HCT116 (cell line): ENCODE measurements at regions not wholly inside any gene's neighbourhood (a gene's known extent, or its start where the extent isn't known, plus 50 kb on each side); places are given as distances from the start of the nearest gene placed in this dataset.

Experiments
- TCF7L2 ChIP-seq: IDR thresholded peaks from 2 replicates; pipeline ENCODE4 v1.7.0; 2011; ENCODE audit warnings: borderline replicate concordance, inconsistent platforms; ENCODE audit not compliant: insufficient read depth, insufficient read length; ENCODE audit errors: extremely low read depth
- TF ChIP-seq, protein P1 (sequence below), 3 experiments: fragments of 200-600 bp in 1 of 3; sonication (generic) in 1 of 3; IDR thresholded peaks in 2 of 3; conservative IDR thresholded peaks in 1 of 3; 2 replicates each; pipeline ENCODE4 v1.5.1; 2012 to 2017; ENCODE audit warnings: low read depth in 2 of 3, low read length in 2 of 3, antibody characterized with exemption in 1 of 3, borderline replicate concordance in 1 of 3, control low read depth in 1 of 3, mild to moderate bottlenecking in 1 of 3, mixed read lengths in 1 of 3, mixed run types in 1 of 3, moderate library complexity in 1 of 3; ENCODE audit not compliant: insufficient read depth in 1 of 3

DNA sequence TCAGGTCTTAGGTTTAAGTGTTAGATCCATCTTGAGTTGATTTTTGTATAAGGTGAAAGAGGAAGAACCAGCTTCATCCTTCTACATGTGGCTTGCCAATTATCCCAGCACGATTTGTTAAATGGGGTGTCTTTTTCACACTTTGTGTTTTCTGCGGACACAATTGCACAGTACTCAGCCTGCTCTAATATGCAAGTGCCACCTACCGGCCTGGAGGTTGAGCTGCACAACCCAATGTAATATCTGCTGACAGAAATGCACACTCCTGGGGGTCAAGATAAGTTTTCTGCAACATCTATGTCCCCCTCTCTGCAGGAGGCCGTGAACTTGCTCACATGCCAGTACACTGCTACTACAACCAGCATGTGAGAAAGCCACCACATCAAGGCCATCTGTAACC is 791.9 kb upstream of the ROBO1 start:
- no peak for TF ChIP-seq TCF7L2
- TF ChIP-seq, protein P1, sequence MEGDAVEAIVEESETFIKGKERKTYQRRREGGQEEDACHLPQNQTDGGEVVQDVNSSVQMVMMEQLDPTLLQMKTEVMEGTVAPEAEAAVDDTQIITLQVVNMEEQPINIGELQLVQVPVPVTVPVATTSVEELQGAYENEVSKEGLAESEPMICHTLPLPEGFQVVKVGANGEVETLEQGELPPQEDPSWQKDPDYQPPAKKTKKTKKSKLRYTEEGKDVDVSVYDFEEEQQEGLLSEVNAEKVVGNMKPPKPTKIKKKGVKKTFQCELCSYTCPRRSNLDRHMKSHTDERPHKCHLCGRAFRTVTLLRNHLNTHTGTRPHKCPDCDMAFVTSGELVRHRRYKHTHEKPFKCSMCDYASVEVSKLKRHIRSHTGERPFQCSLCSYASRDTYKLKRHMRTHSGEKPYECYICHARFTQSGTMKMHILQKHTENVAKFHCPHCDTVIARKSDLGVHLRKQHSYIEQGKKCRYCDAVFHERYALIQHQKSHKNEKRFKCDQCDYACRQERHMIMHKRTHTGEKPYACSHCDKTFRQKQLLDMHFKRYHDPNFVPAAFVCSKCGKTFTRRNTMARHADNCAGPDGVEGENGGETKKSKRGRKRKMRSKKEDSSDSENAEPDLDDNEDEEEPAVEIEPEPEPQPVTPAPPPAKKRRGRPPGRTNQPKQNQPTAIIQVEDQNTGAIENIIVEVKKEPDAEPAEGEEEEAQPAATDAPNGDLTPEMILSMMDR (IDR thresholded peaks at IDR 0.05 in 2 of 3, conservative IDR thresholded peaks at IDR 0.05 in 1 of 3; ENCODE audit: borderline replicate concordance in 1 of 3, insufficient read depth in 1 of 3, low read depth in 2 of 3, low read length in 2 of 3) = no peak
